DOHH2 (cell line): ENCODE measurements at regions not wholly inside any gene's neighbourhood (a gene's known extent, or its start where the extent isn't known, plus 50 kb on each side); places are given as distances from the start of the nearest gene placed in this dataset.

Experiments
- H3F3A ChIP-seq: fragments of 200-600 bp; sonication (generic), shearing (Covaris generic); 2 replicates; pipeline ENCODE4 v1.6.0; 2016; ENCODE audit warnings: antibody characterized with exemption, mild to moderate bottlenecking; ENCODE audit not compliant: control insufficient read depth, insufficient read depth
- H3K27ac ChIP-seq: fragments of 200-600 bp; sonication (generic); 2 replicates; pipeline ENCODE4 v1.5.1; 2014; ENCODE audit warnings: low read depth, mild to moderate bottlenecking, low read length, moderate library complexity
- H3K27me3 ChIP-seq: fragments of 200-600 bp; sonication (generic); 2 replicates; pipeline ENCODE4 v1.6.1; 2014; ENCODE audit warnings: mild to moderate bottlenecking, low read length, mixed read lengths; ENCODE audit not compliant: control insufficient read depth
- H3K36me3 ChIP-seq: fragments of 200-600 bp; sonication (generic); 2 replicates; pipeline ENCODE4 v1.6.1; 2014; ENCODE audit warnings: mild to moderate bottlenecking, low read length, moderate library complexity, mixed read lengths; ENCODE audit not compliant: control insufficient read depth
- H3K4me1 ChIP-seq: fragments of 200-600 bp; sonication (generic); 2 replicates; pipeline ENCODE4 v1.6.1; 2014; ENCODE audit warnings: mild to moderate bottlenecking, low read length, mixed read lengths; ENCODE audit not compliant: control insufficient read depth
- H3K4me2 ChIP-seq: fragments of 200-600 bp; sonication (generic); 2 replicates; pipeline ENCODE4 v1.6.0; 2014; ENCODE audit warnings: mild to moderate bottlenecking, low read length, moderate library complexity
- H3K4me3 ChIP-seq: fragments of 200-600 bp; sonication (generic); 2 replicates; pipeline ENCODE4 v1.5.1; 2014; ENCODE audit warnings: mild to moderate bottlenecking, low read length, mixed read lengths
- H3K79me2 ChIP-seq: fragments of 200-600 bp; sonication (generic); 2 replicates; pipeline ENCODE4 v1.6.1; 2014; ENCODE audit warnings: mild to moderate bottlenecking, low read length, mixed read lengths; ENCODE audit not compliant: control insufficient read depth
- H3K9me2 ChIP-seq: fragments of 200-600 bp; sonication (generic); replicated peaks from 2 replicates; pipeline ENCODE4 v1.6.1; 2014; ENCODE audit warnings: mild to moderate bottlenecking, low read length, mixed read lengths; ENCODE audit not compliant: control insufficient read depth
- H3K9me3 ChIP-seq: fragments of 200-600 bp; sonication (generic); 2 replicates; pipeline ENCODE4 v1.6.1; 2014; ENCODE audit warnings: antibody characterized with exemption, low read length, mixed read lengths; ENCODE audit not compliant: control insufficient read depth, insufficient read depth
- H4K20me1 ChIP-seq: fragments of 200-600 bp; sonication (generic); 2 replicates; pipeline ENCODE4 v1.6.0; 2014; ENCODE audit warnings: low read depth, mild to moderate bottlenecking, antibody characterized with exemption, low read length, moderate library complexity; ENCODE audit not compliant: control insufficient read depth, insufficient read depth
- EZH2phosphoT487 ChIP-seq: fragments of 200-600 bp; sonication (generic); IDR thresholded peaks from 2 replicates; pipeline ENCODE4 v1.6.1; 2017; ENCODE audit warnings: borderline replicate concordance, mild to moderate bottlenecking, antibody characterized with exemption, low read length, moderate library complexity, mixed read lengths
- TF ChIP-seq, protein P1 (sequence below): fragments of 200-600 bp; sonication (generic); IDR thresholded peaks from one replicate; pipeline ENCODE4 v1.5.1; 2014; ENCODE audit warnings: antibody characterized with exemption, mild to moderate bottlenecking, low read depth, low read length; ENCODE audit not compliant: poor library complexity, severe bottlenecking

DNA sequence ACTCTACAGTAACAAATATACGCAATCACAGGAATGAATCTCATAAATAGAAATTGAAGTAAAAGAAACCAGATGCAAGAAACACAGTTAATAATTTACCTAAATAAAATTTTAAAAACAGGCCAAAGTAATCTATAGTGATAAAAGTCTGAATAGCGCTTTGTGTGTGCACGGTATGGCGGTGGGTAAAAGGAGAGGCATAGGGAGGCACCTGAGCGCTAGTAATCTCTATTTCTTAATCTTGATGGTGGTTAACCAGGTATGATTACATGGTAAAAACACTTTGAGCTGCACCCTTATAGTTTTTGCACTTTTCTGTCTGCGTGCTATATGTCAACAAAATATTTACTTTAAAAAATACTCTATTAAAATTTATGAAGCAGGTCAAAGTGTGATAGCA lies 198.1 kb upstream of the SATB1 start:
- Histone ChIP-seq H3K4me1 (no peaks in the 10 kb centered on the region), H3K9me2 (no peaks in the 10 kb centered on the region), H3K27me3 (no peaks in the 10 kb centered on the region), H3K4me3 (no peak overlapping the region), H4K20me1 (no peaks in the 10 kb centered on the region), H3K27ac (no peak overlapping the region), H3K36me3 (no peaks in the 10 kb centered on the region), H3K79me2 (no peaks in the 10 kb centered on the region), H3F3A (no peaks in the 10 kb centered on the region), H3K4me2 (no peak overlapping the region), H3K9me3 (no peaks in the 10 kb centered on the region)
- TF ChIP-seq EZH2phosphoT487, result no peak
- TF ChIP-seq, protein P1, sequence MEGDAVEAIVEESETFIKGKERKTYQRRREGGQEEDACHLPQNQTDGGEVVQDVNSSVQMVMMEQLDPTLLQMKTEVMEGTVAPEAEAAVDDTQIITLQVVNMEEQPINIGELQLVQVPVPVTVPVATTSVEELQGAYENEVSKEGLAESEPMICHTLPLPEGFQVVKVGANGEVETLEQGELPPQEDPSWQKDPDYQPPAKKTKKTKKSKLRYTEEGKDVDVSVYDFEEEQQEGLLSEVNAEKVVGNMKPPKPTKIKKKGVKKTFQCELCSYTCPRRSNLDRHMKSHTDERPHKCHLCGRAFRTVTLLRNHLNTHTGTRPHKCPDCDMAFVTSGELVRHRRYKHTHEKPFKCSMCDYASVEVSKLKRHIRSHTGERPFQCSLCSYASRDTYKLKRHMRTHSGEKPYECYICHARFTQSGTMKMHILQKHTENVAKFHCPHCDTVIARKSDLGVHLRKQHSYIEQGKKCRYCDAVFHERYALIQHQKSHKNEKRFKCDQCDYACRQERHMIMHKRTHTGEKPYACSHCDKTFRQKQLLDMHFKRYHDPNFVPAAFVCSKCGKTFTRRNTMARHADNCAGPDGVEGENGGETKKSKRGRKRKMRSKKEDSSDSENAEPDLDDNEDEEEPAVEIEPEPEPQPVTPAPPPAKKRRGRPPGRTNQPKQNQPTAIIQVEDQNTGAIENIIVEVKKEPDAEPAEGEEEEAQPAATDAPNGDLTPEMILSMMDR, result no peak

DNA sequence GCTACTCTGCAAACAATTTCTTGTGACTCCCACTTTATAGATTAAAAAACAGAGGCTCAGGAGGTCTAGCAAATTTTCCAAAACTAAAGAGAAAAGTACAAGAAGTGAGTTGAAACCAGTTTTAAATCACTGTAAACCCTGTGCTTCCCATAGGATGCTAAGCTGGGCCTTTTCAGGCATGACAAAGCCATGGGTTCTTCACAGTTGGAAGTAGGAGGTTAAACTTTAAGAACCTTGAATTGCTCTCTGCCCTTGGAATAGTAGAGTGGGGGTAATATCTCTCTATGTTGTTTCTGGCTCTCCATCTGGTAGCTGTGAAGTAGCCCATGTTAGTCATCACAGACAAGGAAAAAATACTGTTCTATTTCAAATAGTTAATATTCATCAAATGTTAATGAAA lies 193.6 kb upstream of the SATB1 start:
- H3K79me2 ChIP-seq, result no peaks in the 10 kb centered on the region
- no peaks in the 10 kb centered on the region for H3K27me3 ChIP-seq
- H3K9me2 ChIP-seq, result no peaks in the 10 kb centered on the region
- no peaks in the 10 kb centered on the region for H3K36me3 ChIP-seq
- no peak overlapping the region for H3K4me3 ChIP-seq
- no peak overlapping the region for H3K27ac ChIP-seq
- H3K4me1 ChIP-seq, result no peaks in the 10 kb centered on the region
- H3K4me2 ChIP-seq, result no peak overlapping the region
- no peak for TF ChIP-seq EZH2phosphoT487
- TF ChIP-seq, protein P1, result no peak
- no peaks in the 10 kb centered on the region for H4K20me1 ChIP-seq
- no peaks in the 10 kb centered on the region for H3F3A ChIP-seq
- no peaks in the 10 kb centered on the region for H3K9me3 ChIP-seq

DNA sequence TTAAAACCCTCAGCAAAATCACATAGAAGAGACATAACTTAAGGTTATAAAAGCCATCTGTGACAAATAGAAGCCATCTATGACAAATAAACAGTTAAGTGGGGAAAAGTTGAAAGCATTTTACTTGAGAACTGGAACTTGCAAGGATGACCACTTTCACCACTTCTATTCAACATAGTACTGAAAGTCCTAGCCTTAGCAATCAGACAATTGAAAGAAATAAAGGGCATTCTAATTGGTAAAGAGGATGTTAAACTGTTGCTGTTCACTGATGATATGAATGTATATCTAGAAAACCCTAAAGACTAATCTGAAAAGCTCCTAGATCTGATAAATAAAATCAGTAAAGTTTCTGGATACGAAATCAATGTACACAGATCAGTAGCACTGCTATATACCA lies 186.9 kb upstream of the SATB1 start:
- H4K20me1 ChIP-seq, result no peaks in the 10 kb centered on the region
- H3F3A ChIP-seq, result no peaks in the 10 kb centered on the region
- TF ChIP-seq EZH2phosphoT487, result no peak
- TF ChIP-seq, protein P1, result no peak
- H3K9me2 ChIP-seq, result no peaks in the 10 kb centered on the region; the same call in 1 of the 2 replicates
- H3K4me3 ChIP-seq, result no peak overlapping the region
- no peaks in the 10 kb centered on the region for H3K9me3 ChIP-seq
- H3K4me2 ChIP-seq, result no peak overlapping the region
- H3K4me1 ChIP-seq, result no peaks in the 10 kb centered on the region
- H3K27me3 ChIP-seq, result no peaks in the 10 kb centered on the region
- no peaks in the 10 kb centered on the region for H3K36me3 ChIP-seq
- H3K27ac ChIP-seq, result no peak overlapping the region
- no peaks in the 10 kb centered on the region for H3K79me2 ChIP-seq

DNA sequence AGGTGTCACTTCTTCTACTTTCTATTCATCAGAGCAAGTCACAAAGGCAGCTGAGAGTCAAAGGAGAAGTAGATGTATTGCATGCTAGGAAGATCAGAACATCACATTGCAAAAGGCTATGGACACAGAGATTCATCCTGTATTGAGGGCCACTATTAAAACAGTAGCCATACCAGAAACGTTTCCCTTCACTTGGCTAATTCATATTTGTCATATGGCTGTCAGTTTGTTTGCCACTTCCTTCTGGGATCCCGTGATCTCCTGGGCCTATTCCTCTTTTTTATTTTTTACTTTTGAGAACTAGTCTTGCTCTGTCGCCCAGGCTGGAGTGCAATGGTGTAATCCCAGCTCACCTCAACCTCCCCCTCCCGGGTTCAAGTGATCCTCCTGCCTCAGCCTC lies 184.0 kb upstream of the SATB1 start:
- Histone ChIP-seq H3F3A (no peaks in the 10 kb centered on the region), H3K4me3 (no peak overlapping the region), H3K9me2 (no peaks in the 10 kb centered on the region; the same call in 1 of the 2 replicates), H3K4me2 (no peak overlapping the region), H3K9me3 (no peaks in the 10 kb centered on the region), H3K4me1 (no peaks in the 10 kb centered on the region), H4K20me1 (no peaks in the 10 kb centered on the region), H3K27ac (no peak overlapping the region), H3K79me2 (no peaks in the 10 kb centered on the region), H3K27me3 (no peaks in the 10 kb centered on the region), H3K36me3 (no peaks in the 10 kb centered on the region)
- TF ChIP-seq, protein P1, result no peak
- TF ChIP-seq EZH2phosphoT487, result no peak
